A673 (cell line): ENCODE measurements at regions not wholly inside any gene's neighbourhood (a gene's known extent, or its start where the extent isn't known, plus 50 kb on each side); places are given as distances from the start of the nearest gene placed in this dataset.

Experiments used
- EZH2 ChIP-seq: fragments of 200-600 bp; sonication (generic); IDR thresholded peaks from 2 replicates; pipeline ENCODE4 v1.6.1; 2017; ENCODE audit warnings: borderline replicate concordance, low read depth, mild to moderate bottlenecking, mixed read lengths, antibody characterized with exemption, low read length; ENCODE audit not compliant: poor library complexity, severe bottlenecking
- TF ChIP-seq, protein P1 (sequence below): fragments of 300-800, 200-600 bp; sonication (generic); conservative IDR thresholded peaks from 2 replicates; pipeline ENCODE4 v1.5.1; 2017; ENCODE audit warnings: low read depth, mild to moderate bottlenecking, antibody characterized with exemption, low read length, moderate library complexity, mixed read lengths

- TF ChIP-seq, protein P1, sequence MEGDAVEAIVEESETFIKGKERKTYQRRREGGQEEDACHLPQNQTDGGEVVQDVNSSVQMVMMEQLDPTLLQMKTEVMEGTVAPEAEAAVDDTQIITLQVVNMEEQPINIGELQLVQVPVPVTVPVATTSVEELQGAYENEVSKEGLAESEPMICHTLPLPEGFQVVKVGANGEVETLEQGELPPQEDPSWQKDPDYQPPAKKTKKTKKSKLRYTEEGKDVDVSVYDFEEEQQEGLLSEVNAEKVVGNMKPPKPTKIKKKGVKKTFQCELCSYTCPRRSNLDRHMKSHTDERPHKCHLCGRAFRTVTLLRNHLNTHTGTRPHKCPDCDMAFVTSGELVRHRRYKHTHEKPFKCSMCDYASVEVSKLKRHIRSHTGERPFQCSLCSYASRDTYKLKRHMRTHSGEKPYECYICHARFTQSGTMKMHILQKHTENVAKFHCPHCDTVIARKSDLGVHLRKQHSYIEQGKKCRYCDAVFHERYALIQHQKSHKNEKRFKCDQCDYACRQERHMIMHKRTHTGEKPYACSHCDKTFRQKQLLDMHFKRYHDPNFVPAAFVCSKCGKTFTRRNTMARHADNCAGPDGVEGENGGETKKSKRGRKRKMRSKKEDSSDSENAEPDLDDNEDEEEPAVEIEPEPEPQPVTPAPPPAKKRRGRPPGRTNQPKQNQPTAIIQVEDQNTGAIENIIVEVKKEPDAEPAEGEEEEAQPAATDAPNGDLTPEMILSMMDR, result no peak
- TF ChIP-seq EZH2, result no peak
Measured at GRCh38 chr3:127405010-127405598, 117.3 kb upstream of the PRR20G start.
